HG02759 (cell line): ENCODE measurements at regions not wholly inside any gene's neighbourhood (a gene's known extent, or its start where the extent isn't known, plus 50 kb on each side); places are given as distances from the start of the nearest gene placed in this dataset.

Experiments used
- ATAC-seq: cut with Tn5 transposase; IDR thresholded peaks from one replicate; pipeline ENCODE4 v1.9.1; 2021; ENCODE audit warnings: mild to moderate bottlenecking, moderate library complexity; ENCODE audit not compliant: unreplicated experiment

GRCh38 chr18:22542406-22542835 lies 124.7 kb upstream of the CTAGE1 start:
- ATAC-seq, result no peak

- no peak for ATAC-seq
Observed at GRCh38 chr18:22543769-22544168, 126.1 kb upstream of the CTAGE1 start.

- no peak for ATAC-seq
Observed at GRCh38 chr18:22544626-22545025, 126.9 kb upstream of the CTAGE1 start.

GRCh38 chr18:22545066-22545760 lies 127.5 kb upstream of the CTAGE1 start:
- ATAC-seq, result no peak

- no peak for ATAC-seq
Observed at GRCh38 chr18:22546905-22547570, 129.3 kb upstream of the CTAGE1 start.

GRCh38 chr18:22547807-22548561 lies 130.3 kb upstream of the CTAGE1 start:
- no peak for ATAC-seq

- ATAC-seq, result no peak
Observed at GRCh38 chr18:22549260-22549937, 131.7 kb upstream of the CTAGE1 start.

GRCh38 chr18:22550366-22550765 lies 132.7 kb upstream of the CTAGE1 start:
- ATAC-seq, result no peak

- ATAC-seq, result no peak
Observed at GRCh38 chr18:22550861-22551260, 133.1 kb upstream of the CTAGE1 start.

- ATAC-seq, result no peak
Observed at GRCh38 chr18:22551536-22552151, 133.9 kb upstream of the CTAGE1 start.

- no peak for ATAC-seq
Observed at GRCh38 chr18:22552254-22552653, 134.5 kb upstream of the CTAGE1 start.

- ATAC-seq, result no peak
Observed at GRCh38 chr18:22552899-22553460, 135.3 kb upstream of the CTAGE1 start.

GRCh38 chr18:22556222-22557167 lies 138.8 kb upstream of the CTAGE1 start:
- ATAC-seq, result no peak

- no peak for ATAC-seq
Observed at GRCh38 chr18:22557168-22557941, 139.6 kb upstream of the CTAGE1 start.

- no peak for ATAC-seq
Observed at GRCh38 chr18:22558945-22559385, 141.2 kb upstream of the CTAGE1 start.

GRCh38 chr18:22559414-22560274 lies 141.9 kb upstream of the CTAGE1 start:
- ATAC-seq, result peak; percentile 57

GRCh38 chr18:22560275-22560610 lies 142.5 kb upstream of the CTAGE1 start:
- ATAC-seq, result no peak

GRCh38 chr18:22560797-22561196 lies 143.1 kb upstream of the CTAGE1 start:
- ATAC-seq, result no peak
